ENCODE measurements at regions not wholly inside any gene's neighbourhood (a gene's known extent, or its start where the extent isn't known, plus 50 kb on each side); places are given as distances from the start of the nearest gene placed in this dataset.

DNA sequence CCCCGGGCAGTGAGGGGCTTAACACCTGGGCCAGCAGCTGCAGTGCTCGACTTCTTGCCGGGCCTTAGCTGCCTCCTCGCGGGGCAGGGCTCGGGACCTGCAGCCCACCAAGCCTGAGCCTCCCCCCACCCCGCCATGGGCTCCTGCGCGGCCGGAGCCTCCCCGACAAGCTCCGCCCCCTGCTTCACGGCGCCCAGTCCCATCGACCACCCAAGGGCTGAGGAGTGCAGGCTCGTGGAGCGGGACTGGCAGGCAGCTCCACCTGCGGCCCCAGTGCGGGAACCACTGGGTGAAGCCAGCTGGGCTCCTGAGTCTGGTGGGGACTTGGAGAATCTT, 67.8 kb upstream of the NR5A2 start:
- Mint-ChIP-seq H3K36me3 (no peaks in the 10 kb centered on the region), H3K9me3 (no peaks in the 10 kb centered on the region), H3K27ac (no peak overlapping the region), H3K4me3 (no peak overlapping the region), H3K4me1 (no peaks in the 10 kb centered on the region)
- no peak for DNase-seq (ENCODE audit: low spot score in 2 of 2)
- no peak for ATAC-seq

GRCh38 chr1:199970125-199970524, 57.4 kb upstream of the NR5A2 start:
- Mint-ChIP-seq H3K4me1 (no peaks in the 10 kb centered on the region), H3K27ac (no peak overlapping the region), H3K4me3 (no peak overlapping the region), H3K36me3 (no peaks in the 10 kb centered on the region), H3K9me3 (no peaks in the 10 kb centered on the region)
- ATAC-seq (no peak), DNase-seq (ENCODE audit: low spot score in 2 of 2) (no peak)

GRCh38 chr1:199976496-199977144, 50.9 kb upstream of the NR5A2 start:
- DNase-seq (ENCODE audit: low spot score in 2 of 2) (no peak), ATAC-seq (no peak)
- Mint-ChIP-seq H3K4me3 (no peak overlapping the region), H3K4me1 (no peaks in the 10 kb centered on the region), H3K36me3 (no peaks in the 10 kb centered on the region), H3K27ac (no peak overlapping the region), H3K9me3 (no peaks in the 10 kb centered on the region)

Measured in stimulated activated effector memory CD8-positive, alpha-beta T cell treated with anti-CD3 and anti-CD28 coated beads, Interleukin-12 subunit alpha, Interleukin-12 subunit beta, amount 100 ng/mL, for 72 hours (primary cell).